COLO829 (cell line): ENCODE measurements at regions not wholly inside any gene's neighbourhood (a gene's known extent, or its start where the extent isn't known, plus 50 kb on each side); places are given as distances from the start of the nearest gene placed in this dataset.
A peak's percentile ranks its signal among the peaks of the same experiment; 100 is the strongest.

Experiments
- DNase-seq: peaks from one replicate; pipeline ENCODE4 v3.0.0; 2012; ENCODE audit warnings: low spot score

DNA sequence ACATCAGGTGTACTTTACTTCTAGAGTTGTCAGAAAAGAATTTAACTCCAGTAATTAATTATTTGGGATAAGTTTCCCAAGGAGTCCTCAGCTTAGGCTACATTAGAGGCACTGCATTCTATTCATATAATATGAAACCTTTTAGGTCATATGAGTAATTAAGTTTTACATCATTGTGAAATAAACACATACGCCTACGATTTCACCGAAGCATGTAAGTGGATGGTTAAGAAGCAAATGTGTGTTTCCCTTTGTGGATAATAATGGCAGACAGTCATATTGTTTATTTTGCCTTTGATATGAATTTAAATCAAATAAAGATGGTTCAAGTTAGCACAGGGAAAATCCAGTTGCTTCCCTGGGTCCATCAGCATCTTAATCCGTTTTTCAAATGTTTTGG, 535.9 kb upstream of the ATP11B start:
- no peak for DNase-seq

DNA sequence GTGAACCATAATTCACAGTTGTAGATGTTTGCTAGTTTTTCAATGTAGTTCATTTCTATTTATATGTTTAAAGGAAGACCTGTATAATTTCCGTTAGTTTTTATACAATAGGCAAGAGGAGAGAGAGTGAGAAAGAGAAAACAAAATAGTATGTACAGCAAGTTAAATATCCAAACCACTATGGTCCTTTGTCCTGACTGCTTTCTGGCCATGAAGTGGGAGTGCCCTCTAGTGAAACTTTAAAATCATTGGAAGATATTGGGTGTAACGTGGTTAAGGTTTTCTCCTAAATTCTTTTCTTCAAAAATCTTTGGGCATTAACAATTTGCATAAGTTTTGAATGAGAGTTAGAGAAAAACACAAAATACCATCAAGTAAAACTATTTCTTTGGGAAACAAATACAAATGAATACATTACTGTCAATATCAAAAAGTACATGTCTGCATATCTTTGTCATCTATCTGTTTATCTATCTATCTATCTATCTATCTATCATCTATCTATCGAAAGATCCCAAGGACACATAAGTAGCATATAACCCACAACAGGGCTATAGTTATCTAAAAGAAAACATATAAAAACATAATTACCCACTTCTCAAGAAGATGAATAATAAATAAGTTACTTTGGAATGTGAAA, 534.6 kb upstream of the ATP11B start:
- peak; percentile 52 for DNase-seq

DNA sequence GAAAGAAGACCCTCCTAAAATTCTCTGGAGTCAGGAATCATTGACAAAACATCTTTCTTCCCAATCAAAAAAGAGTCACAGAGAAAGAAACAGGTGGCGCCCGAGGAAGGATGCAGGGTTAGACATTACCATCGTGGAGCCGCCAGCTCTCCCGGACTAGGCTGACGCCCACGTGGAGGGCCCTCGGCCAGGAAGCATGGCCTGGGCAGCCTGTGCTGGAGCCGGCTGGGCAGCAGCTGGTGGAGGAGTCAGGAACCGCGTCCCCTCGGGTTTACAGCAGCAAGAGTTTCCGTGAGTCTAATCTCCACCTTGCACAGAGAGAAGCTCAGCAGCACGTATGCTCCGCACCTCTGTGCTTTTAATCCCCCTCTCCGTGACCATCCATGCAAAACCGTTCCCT, 533.7 kb upstream of the ATP11B start:
- DNase-seq = no peak

DNA sequence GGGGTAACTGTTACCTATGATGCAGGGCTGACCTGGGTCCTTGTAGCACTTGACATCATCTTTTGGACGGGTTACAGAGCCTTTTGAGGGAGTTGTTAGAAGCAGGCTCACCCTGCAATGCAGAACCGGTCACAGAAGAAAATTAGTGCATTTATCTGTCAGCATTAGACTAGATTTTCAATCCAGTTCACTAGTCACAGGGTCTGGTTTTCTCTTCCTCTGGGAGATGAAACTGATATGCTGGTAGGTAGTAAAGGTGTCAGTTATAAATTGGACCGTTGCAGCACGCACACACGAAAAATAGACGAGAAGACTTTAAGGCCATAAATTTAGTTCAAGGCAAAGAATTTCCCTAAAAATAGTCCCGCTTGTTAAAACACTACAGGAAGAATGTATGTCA, 532.3 kb upstream of the ATP11B start:
- DNase-seq = no peak

DNA sequence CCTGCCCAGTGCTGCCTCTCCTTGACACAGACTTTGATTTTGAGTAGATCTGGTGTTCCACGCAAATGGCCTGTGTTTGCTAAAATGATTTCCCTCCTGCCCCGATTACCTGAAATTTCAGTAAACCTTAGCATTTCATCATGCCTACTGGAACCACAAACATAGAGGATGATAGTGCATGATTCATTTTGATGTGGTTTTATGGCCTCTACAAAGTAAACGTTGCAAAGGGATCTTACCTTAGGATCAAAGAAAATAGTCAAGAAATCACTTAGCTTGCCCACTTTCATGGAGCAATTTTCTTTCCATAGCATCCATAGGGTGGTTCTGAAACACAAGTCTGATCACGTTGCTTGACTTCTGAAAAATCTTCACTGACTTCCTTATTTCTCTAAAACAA, 524.6 kb upstream of the ATP11B start:
- no peak for DNase-seq

DNA sequence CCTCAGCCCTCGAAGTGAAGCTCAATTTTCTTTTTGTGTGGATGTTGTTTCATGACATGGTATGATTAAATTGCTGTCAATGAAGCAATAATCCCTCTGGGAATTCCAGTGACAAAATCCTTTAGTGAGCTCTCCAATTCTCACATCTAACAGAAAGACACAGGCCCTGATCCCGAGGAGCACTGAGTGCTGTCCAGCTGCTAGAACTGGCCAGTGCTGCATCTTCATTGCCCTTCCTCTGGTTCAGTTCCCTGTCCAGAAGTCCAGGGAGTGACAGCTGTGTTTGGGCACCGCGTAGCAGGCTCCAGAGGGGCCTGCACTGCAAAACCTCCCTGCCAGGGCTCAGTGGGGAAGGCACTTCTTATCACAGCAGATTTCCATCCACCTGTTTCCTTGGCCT, 516.8 kb upstream of the ATP11B start:
- no peak for DNase-seq

DNA sequence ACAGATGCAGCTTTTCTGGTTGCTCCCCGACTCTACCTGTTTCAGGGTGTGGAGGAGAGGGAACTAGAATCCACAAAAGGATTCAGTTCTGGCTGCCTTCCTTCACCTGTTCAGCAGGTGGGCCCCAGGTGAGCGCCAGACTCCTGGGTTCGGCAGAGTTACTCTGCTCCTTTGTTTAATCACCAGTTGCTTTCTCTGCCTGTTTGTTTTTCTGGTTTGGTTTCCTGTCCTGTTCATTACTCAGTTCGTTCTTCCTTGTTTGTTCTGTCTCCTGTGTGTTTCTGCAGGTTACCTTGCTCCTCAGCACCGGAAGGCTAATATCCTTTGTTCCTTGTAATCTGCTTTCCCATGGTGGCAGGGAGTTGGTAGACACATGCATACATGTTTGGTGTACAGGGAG, 508.5 kb upstream of the ATP11B start:
- no peak for DNase-seq

DNA sequence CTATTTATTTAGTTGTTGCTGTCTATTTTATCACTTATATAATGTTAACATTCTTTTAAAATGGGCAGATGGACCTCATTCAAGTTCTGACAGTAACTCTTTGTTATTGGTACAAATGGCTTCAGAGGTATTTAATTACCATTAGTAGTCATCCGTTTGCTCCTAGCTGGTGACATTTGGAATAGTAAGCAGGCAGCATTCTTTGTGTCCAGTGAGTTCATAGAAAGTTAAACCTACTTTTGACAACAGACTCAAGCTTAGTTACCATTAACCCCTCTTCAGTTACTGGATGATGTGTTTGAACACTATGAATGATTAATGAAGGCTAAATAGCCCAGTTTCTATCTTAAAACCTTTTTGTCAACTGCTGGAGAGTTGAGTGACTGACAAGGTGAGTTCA, 500.7 kb upstream of the ATP11B start:
- peak; percentile 97 for DNase-seq

DNA sequence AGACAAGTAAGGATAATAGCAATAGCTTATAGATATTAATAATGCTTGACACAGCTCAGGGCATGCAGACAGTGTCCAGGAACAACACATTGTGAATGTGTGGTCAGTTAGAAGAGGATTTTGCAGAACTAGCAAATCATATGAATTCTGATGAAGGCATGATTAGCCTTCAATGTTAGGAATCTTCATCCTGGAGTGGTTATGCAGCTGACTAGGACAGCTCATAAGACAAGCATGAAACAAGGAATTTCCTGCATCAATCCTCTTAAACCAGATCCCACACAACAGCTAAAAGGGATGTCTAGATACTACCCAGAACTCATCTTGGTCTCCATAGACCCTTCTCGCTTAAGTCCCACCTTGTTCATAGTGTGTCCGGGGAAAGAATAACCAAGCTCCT, 499.0 kb upstream of the ATP11B start:
- peak; percentile 57 for DNase-seq

DNA sequence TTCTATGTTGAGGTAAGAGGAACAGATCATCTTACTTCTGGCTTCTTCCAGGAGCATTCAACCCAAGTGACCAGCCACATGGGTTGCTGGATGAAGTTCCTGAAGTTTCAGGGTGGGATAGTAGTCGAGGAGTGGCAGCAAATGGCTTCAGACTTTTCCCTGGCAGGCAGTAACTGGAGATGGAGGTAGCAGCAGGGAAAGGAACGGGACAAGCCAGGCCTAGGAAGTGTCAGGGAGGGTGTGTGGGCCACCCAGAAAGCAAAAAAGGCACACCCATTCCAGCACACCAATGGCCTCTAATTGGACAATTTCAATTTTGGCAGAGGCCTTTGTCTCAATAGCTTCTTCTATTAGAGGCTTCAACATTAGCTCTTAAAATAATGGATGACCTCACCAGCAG, 498.6 kb upstream of the ATP11B start:
- DNase-seq = no peak

DNA sequence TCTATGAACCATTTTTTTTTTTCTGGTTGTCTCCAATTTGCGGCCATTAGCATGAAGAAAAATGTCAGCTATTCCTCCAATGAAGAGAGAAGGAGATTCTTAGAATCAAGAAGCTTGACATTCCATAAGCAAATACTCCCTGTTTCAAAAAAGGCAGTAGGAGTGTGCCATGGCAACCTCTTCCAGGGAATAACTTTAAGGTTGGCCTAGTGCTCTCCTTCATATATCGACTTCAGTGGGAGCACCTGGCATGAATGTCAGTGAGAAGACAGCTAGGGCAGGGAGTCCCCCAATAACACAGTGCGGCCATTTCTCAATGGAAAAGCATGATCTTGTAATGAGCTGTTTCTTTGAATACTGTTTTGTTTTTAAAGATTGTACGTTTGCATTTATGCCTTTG, 493.0 kb upstream of the ATP11B start:
- no peak for DNase-seq

DNA sequence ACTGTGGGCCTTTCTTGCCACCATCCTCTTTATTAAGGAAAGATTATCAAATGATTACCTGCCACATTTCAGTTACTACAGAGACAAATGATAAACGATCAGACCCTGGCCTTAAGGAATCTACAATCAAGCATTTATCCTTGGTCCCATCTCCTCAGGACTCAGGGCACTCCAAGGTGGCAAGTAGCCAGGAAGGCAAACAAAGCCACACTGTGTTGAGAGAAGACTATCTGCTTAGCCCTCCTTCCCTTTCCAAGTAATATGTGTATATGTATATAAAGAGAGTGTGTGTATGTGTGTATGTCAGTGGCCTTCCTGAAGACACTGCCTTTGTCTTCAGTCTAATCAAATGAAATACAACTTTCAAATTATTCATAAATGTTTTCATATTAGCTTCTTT, 490.1 kb upstream of the ATP11B start:
- DNase-seq = peak; percentile 95

DNA sequence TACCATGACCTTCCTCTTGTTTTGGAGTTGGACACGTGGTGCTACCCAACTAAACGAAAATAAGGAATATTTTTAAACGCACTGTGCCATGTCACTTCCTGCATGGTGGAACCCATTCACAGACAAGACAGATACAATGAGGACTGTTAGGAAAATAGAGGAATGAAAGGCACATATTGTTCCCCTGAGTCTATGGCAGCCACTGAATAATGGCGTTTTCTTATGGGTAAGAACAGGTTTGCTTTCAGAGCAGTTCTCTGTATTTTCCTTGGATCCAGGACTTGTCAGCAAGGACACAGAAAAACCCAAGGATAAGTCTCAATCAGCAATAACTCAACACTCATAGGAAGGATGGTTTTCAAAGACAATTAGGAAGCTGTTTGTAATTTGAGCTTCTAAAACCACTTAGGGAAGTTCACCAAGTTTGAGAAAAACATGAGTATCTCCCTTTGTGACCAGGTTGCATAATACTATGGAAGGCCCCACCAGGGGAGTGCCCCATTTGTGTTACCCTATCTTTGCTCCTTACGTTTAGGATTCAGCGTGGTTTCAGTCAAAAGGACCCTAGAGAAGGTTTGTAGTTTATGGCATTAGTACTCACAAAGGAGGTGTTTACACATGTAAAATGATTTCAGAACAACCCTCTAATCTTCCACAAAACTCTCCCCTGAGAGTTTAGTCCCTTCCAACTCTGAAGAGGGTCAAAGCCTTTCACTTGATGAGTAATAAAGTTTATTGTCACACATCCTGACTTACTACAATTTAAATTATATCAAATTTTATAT, 487.2 kb upstream of the ATP11B start:
- peak; percentile 84 for DNase-seq

DNA sequence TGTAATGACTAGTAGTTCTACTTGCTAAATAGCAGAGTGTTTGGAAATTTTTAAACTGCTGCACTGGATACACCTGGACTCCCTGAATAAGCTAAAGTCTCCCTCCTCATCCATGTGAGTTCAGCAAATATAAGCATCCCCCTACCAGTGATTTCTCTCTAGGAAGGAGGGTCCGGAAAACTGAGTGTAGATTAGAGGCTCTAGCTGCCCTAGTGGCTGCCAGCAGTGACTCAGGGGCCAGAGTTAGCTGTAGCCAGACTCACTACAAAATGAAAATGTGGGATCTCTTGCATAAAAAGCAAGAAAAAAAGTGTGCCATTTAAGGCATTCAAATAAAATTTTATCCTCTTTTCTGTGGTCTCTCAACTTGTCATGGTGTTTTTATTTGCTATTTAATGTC, 485.0 kb upstream of the ATP11B start:
- no peak for DNase-seq

DNA sequence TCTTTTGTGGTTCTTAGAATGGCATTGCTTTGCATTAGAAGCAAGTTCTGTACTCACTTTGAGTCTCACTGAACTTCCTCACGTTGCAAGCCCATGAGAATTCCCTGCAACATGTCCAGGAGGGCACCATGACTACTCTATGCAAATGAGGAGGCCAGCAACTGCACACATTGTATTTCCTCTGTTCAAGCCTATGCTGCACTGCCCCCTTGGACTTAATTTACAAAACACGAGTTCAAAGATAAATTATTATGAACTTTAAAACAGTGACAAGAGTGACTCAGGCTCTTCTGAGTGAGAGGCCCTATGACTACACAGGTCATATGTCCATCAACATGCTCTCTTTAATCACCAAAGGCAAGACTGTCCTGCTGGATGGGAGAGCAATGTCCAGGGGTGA, 484.2 kb upstream of the ATP11B start:
- DNase-seq = no peak

DNA sequence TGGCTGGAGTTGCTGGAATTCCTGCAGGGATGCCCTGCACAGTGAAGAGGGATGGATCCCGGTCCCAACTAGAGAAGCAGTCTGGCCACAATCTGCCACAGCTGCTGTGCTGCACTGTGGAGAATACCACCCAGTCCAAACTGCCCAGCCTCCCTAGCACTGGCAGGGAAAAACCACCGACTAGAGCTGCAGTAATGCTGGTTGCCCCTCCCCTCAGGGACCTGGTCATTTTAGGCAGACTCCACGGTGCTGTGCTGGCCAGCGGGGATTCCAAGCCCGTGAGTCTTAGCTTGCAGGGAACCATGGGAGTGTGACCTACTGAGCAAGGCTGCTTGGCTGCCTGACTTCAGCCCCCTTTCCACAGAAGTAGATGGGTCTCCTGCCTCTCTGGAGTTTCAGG, 478.0 kb upstream of the ATP11B start:
- DNase-seq = no peak

DNA sequence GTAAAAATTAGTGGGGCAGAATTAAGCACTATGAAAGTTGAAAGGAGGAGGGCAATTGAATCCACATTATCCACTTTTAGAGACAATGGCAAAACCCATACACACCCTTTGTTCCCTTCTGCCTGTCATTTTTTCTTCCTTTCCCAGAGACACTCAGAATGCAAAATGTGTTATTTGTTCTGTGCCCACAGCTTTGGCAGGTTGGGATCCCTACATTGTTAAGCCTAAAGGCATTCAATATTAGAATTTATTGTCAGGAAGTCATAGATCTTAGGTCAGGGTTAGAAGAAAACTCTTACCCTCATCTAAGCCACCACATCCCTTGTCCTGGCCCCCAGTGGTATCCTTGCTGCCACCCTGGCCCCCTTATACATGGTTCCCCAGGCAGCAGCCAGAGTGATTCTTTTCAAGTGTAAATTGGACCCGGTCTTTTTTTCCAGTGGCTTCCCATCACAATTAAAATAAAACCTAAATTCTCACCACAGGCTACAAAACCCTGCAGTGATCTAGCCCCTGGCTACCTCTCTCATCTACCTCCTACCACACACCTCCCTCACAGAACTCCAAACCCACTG, 470.1 kb upstream of the ATP11B start:
- DNase-seq = no peak

DNA sequence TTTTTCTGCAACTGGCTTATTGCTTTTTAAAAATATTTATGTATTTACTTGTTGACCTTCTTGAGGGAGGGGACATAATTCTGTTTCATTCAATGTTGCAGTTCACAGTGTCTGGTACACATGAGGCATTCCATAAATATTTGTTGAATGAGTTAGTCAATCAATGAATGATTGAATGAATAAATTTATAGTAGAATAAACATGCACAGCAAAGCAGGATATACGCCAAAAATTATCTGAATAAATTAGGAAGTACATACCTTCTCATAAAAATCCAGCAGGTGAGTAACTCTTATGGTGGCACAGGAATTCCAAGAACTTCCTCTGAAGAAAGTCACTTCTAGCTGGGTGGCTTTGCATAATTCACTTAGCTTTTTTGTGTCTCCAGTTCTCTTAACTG, 469.4 kb upstream of the ATP11B start:
- DNase-seq = no peak

DNA sequence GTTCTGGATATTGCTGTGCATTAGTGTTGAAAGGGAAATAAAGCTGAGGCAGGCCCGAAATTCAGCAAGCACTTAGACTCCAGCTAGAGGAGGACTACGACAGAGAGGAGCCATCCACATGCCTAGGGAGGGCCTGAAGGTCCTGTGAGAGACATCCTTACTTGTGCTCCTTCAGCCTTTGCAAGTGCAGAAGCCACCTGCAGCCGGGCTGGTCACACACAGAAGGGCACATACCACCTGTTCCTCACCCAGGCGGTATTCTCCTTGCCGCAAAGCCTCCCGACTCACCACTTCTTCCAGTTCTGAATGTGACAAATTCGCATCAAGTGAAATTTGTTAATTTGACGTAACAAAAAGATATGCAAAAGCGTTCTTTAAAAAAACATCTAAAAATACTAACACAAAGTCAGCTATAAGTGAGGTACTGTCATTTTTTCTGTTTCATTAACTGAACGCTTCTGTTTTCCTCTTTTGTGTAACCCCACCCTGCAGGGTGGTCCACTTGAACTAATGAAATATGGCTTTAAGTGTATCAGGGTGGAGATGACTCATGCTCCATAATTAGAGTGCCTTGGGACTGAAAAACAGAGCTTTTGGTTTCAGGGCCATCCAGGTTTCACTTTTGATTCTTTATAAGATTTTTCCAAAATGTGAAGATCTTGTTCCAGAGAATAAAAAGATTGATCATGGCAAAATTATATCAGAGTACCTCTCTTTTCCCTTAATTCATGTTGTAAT, 467.9 kb upstream of the ATP11B start:
- DNase-seq = peak; percentile 82

DNA sequence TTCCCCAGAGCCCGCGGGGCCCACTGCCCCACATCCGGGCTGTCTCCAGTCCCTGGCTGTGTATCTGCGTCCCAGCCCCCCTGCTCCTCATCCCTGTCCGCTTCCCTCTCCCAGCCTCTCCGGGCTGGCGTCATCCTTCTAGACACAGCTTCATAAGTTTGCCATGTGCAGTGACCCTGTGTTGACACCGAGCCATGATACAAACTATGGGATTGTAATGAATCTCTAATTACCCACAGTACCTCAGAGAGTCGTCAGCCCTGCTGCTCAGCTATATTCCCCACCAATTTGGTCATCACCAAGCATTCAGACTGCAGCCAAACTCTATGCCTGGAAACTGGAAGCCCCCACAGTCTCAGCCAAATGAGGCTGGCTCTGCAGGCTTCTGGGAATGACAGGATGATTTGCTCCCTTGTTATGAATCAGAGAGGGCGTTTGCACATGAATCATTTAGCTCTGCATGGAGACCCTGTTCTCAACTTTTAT, 466.1 kb upstream of the ATP11B start:
- DNase-seq = no peak

DNA sequence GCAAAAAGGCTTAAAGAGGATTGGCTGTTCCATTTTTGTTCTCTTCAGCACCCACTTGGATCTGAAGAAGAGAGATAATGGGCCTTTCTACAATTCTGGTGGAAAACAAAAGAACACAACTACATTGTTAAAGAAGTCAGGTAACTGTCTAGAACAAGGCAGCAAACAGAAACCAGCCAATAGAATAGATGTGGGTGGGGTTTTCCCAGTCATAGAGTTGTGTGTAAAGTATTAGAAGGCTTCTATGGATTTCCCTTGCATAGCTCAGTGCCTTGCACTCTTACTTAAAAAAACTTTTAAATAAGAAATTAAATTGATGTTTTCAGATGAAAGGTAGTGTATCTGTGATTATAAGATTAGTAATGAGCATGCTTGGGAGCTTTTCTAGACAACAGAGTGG, 462.7 kb upstream of the ATP11B start:
- DNase-seq = no peak

DNA sequence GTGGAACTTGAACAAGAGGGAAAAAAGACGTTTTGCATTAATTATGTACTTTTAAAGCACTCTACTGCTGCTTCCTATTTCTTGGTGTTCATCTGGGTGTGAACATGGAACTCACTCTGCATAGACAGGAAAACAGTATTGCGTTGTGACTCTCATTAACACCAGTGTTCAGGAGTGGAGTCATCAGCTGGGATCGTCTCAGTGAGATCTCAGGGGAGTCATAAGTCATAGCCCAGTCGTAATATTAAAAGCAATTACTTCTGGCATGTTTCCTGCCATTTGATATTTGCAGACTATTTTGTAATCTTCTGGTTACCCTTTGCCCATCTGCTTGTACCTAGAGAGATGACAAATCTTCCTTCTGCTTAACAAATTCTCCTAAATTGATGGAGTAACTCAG, 462.0 kb upstream of the ATP11B start:
- no peak for DNase-seq

DNA sequence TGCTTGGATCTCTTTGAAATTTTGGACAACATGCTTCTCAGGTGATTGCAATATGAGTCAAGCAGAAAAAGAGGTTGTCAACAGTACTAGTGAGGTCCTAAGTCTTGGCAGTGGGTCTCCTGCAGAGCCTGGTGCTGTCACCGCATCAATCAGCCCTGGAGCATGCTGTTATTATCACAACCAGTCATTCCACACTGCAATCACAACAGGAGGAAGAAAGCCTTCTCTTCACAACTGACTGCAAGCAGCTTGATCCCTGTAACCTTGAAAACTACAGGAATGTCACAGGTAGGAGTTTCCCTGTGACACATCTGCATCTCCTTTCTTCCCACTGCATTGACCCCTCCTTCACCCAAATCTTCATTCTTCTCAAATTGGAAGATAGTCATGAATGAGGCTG, 451.1 kb upstream of the ATP11B start:
- DNase-seq = no peak
